HCT116 (cell line): ENCODE measurements at regions not wholly inside any gene's neighbourhood (a gene's known extent, or its start where the extent isn't known, plus 50 kb on each side); places are given as distances from the start of the nearest gene placed in this dataset.
"Not testable (repeated sequence)": the region's sequence is repeated elsewhere in the genome, so short reads cannot be mapped to it uniquely, and the experiment has no call there.

Experiments used
- ATAC-seq: fragments of 200-7000 bp; cut with Tn5 transposase; 2 replicates; pipeline ENCODE4 v1.9.1; 2020; ENCODE audit warnings: mild to moderate bottlenecking, moderate library complexity
- BruUV-seq: library from RNA; stranded (reverse); fragments of 400-500 nt; replicated peaks from 2 replicates; lab custom pipeline; 2021; lab: Mats Ljungman, UMichigan
- CTCF ChIA-PET: fragments of 300-600 bp; sonication (Branson Sonifier 250); formaldehyde crosslinking; loops from one replicate; lab custom pipeline; 2021; ENCODE audit warnings: antibody characterized with exemption; lab: Charles Lee
- POLR2A ChIA-PET: fragments of 300-600, 350-600 bp; sonication (Branson Sonifier 250); formaldehyde crosslinking; loops from one replicate; lab custom pipeline; 2021; ENCODE audit warnings: antibody characterized with exemption; lab: Charles Lee
- RAD21 ChIA-PET, 2 experiments: fragments of 300-600 bp; sonication (Branson Sonifier 250); formaldehyde crosslinking; loops; one replicate each; lab custom pipeline; 2023; ENCODE audit warnings: low total read pairs in 2 of 2; ENCODE audit not compliant: uncharacterized antibody in 2 of 2, unreplicated experiment in 2 of 2, low non-redundant PET in 1 of 2; lab: Charles Lee
- DNase-seq: peaks from one replicate; pipeline ENCODE4 v3.0.0-alpha.2; 2010; ENCODE audit warnings: low read depth, low spot score
- H2AFZ ChIP-seq: fragments of 200-600 bp; shearing (Covaris generic), sonication (generic); 2 replicates; pipeline ENCODE4 v1.6.1; 2017; ENCODE audit warnings: low read depth, mixed run types, mixed read lengths, antibody characterized with exemption, low read length; ENCODE audit not compliant: poor library complexity, severe bottlenecking
- H3K27ac ChIP-seq: 2 replicates; pipeline ENCODE4 v1.5.1; 2012; ENCODE audit warnings: low read depth, low read length
- H3K27me3 ChIP-seq: fragments of 200-600 bp; sonication (generic); 2 replicates; pipeline ENCODE4 v1.6.1; 2016; ENCODE audit warnings: mixed run types, low read length, mixed read lengths; ENCODE audit not compliant: insufficient read depth
- H3K36me3 ChIP-seq, 2 experiments: fragments of 200-500 bp in 1 of 2; fragments of 200-600 bp in 1 of 2; sonication (Bioruptor generic) in 1 of 2; sonication (generic) in 1 of 2; 2 replicates each; pipeline versions ENCODE4 v1.5.1 to v1.6.1; 2014 to 2016; ENCODE audit warnings: low read length in 2 of 2, inconsistent platforms in 1 of 2, mixed read lengths in 1 of 2, mixed run types in 1 of 2; ENCODE audit not compliant: insufficient read depth in 2 of 2, control insufficient read depth in 1 of 2
- H3K4me1 ChIP-seq, 2 experiments: fragments of 200-600 bp in 1 of 2; sonication (generic) in 1 of 2; 2 replicates each; pipeline versions ENCODE4 v1.5.1 to v1.6.1; 2012 to 2017; ENCODE audit warnings: low read length in 2 of 2, inconsistent platforms in 1 of 2, mild to moderate bottlenecking in 1 of 2, mixed read lengths in 1 of 2, mixed run types in 1 of 2, moderate library complexity in 1 of 2; ENCODE audit not compliant: insufficient read depth in 2 of 2, control insufficient read depth in 1 of 2
- H3K4me2 ChIP-seq: fragments of 200-600 bp; sonication (generic); 2 replicates; pipeline ENCODE4 v1.6.1; 2017; ENCODE audit warnings: mixed run types, low read length, mixed read lengths
- H3K4me3 ChIP-seq, 2 experiments: fragments of 200-600 bp in 1 of 2; sonication (generic) in 1 of 2; replicated peaks in 1 of 2; 2 replicates each; pipeline ENCODE4 v1.5.1; 2011 to 2016; ENCODE audit warnings: low read length in 2 of 2, control low read depth in 1 of 2, low read depth in 1 of 2, mild to moderate bottlenecking in 1 of 2, mixed read lengths in 1 of 2, mixed run types in 1 of 2
- H3K79me2 ChIP-seq: fragments of 200-600 bp; sonication (generic); 2 replicates; pipeline ENCODE4 v1.6.1; 2017; ENCODE audit warnings: mild to moderate bottlenecking, mixed run types, low read length, moderate library complexity, mixed read lengths; ENCODE audit not compliant: insufficient read depth
- H3K9ac ChIP-seq: fragments of 200-600 bp; sonication (generic); 2 replicates; pipeline ENCODE4 v1.6.1; 2016; ENCODE audit warnings: low read length, mixed read lengths
- H3K9me2 ChIP-seq: fragments of 200-600 bp; sonication (generic), shearing (Covaris generic); 2 replicates; pipeline ENCODE4 v1.6.1; 2017; ENCODE audit warnings: mixed run types, mild to moderate bottlenecking, moderate library complexity; ENCODE audit not compliant: insufficient read depth
- H3K9me3 ChIP-seq, 2 experiments: fragments of 200-500 bp in 1 of 2; fragments of 200-600 bp in 1 of 2; sonication (Bioruptor generic) in 1 of 2; sonication (generic) in 1 of 2; 2 replicates each; pipeline ENCODE4 v1.6.1; 2014 to 2017; ENCODE audit warnings: low read length in 2 of 2, mixed read lengths in 2 of 2, inconsistent platforms in 1 of 2, low read depth in 1 of 2, mild to moderate bottlenecking in 1 of 2, mixed run types in 1 of 2, moderate library complexity in 1 of 2; ENCODE audit not compliant: control insufficient read depth in 1 of 2, insufficient read depth in 1 of 2
- H4K20me1 ChIP-seq: fragments of 200-600 bp; sonication (generic), shearing (Covaris generic); 2 replicates; pipeline ENCODE4 v1.6.1; 2017; ENCODE audit warnings: mixed run types, mild to moderate bottlenecking, moderate library complexity; ENCODE audit not compliant: insufficient read depth
- CTCF ChIP-seq, 3 experiments: fragments of 200-600 bp in 1 of 3; sonication (generic) in 1 of 3; IDR thresholded peaks in 2 of 3; conservative IDR thresholded peaks in 1 of 3; 2 replicates each; pipeline ENCODE4 v1.5.1; 2012 to 2017; ENCODE audit warnings: low read depth in 2 of 3, low read length in 2 of 3, antibody characterized with exemption in 1 of 3, borderline replicate concordance in 1 of 3, control low read depth in 1 of 3, mild to moderate bottlenecking in 1 of 3, mixed read lengths in 1 of 3, mixed run types in 1 of 3, moderate library complexity in 1 of 3; ENCODE audit not compliant: insufficient read depth in 1 of 3
- RAD21 ChIP-seq: IDR thresholded peaks from 2 replicates; pipeline ENCODE4 v1.6.1; 2012; ENCODE audit warnings: low read depth, mild to moderate bottlenecking
- intact Hi-C: fragments of 100-400 bp; cut with micrococcal nuclease; formaldehyde crosslinking; loops from 2 replicates; pipeline ENCODE4 v1.10.0; 2022

- H3K4me2 ChIP-seq, H3K9ac ChIP-seq, CTCF ChIA-PET, RAD21 ChIA-PET, H2AFZ ChIP-seq, H3K9me3 ChIP-seq, H3K79me2 ChIP-seq, intact Hi-C loops, BruUV-seq, H4K20me1 ChIP-seq, H3K36me3 ChIP-seq, H3K27me3 ChIP-seq, POLR2A ChIA-PET, H3K4me3 ChIP-seq, H3K9me2 ChIP-seq, H3K27ac ChIP-seq, ATAC-seq, DNase-seq: not testable (repeated sequence)
- H3K4me1 ChIP-seq: peaks cover 4 to 17% of the 10 kb centered on the region in 2 experiments; a peak in 3 of 4 replicates
- TF ChIP-seq RAD21: peak; percentile 69
- peak; percentile 48 to 62 (median 49) for TF ChIP-seq CTCF (IDR thresholded peaks at IDR 0.05 in 2 of 3, conservative IDR thresholded peaks at IDR 0.05 in 1 of 3; ENCODE audit: borderline replicate concordance in 1 of 3, insufficient read depth in 1 of 3, low read depth in 2 of 3, low read length in 2 of 3)
Measured at GRCh38 chr2:94586032-94586982, 284.9 kb upstream of the TEKT4 start.

GRCh38 chr2:94587042-94587441 lies 284.2 kb upstream of the TEKT4 start:
- H4K20me1 ChIP-seq, BruUV-seq, CTCF ChIA-PET, H3K9ac ChIP-seq, H3K27me3 ChIP-seq, H2AFZ ChIP-seq, H3K9me3 ChIP-seq, intact Hi-C loops, POLR2A ChIA-PET, H3K4me3 ChIP-seq, H3K4me2 ChIP-seq, H3K9me2 ChIP-seq, H3K36me3 ChIP-seq, DNase-seq, RAD21 ChIA-PET, H3K79me2 ChIP-seq, ATAC-seq, H3K27ac ChIP-seq: not testable (repeated sequence)
- H3K4me1 ChIP-seq: peaks cover 4 to 17% of the 10 kb centered on the region in 2 experiments; a peak in 3 of 4 replicates

DNA sequence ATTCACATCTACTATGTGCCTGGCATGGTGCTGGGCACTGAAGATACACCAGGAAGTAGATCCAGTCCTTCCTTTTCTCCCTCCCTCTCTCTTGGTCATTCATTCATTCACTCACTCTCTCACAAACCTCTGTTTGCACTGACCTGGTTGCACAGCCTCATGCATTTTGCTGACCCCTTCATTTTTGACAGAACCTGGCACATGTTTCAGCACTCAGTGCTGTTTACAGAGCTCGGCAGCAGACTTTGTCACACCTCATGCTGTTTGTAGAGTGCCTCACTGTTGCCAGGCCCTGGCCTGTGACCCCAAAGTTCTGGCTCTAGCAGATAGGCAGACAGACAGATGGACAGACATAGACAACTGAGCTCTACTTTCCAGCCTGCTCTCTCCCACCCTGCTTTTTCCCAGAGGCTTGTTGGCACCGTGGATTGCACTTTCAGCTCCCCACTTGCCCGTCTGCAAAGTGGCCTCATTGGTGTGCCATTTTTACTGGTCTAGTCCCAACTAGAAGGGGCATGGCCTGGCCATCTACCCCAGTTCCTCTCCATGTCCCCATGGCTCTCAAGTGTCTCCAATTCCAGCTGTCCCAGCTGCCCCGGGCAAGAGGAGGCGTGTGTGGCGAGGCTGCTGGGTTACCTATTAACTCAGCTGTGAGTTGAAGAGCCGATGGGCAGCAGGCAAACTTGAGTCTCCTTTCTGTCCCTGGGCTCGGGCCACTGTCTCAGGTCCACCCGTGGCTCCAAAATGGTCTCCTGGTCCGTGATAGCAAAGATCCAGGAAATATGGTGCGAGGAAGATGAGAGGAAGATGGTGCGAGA lies 277.0 kb upstream of the TEKT4 start:
- DNase-seq, POLR2A ChIA-PET, intact Hi-C loops, H3K4me2 ChIP-seq, H3K27ac ChIP-seq, ATAC-seq, H3K79me2 ChIP-seq, H2AFZ ChIP-seq, H3K9ac ChIP-seq, BruUV-seq, H3K9me2 ChIP-seq, H3K4me3 ChIP-seq, H3K36me3 ChIP-seq, RAD21 ChIA-PET, H3K9me3 ChIP-seq, CTCF ChIA-PET, H3K4me1 ChIP-seq, H4K20me1 ChIP-seq, H3K27me3 ChIP-seq: not testable (repeated sequence)
